ENCODE measurements at regions not wholly inside any gene's neighbourhood (a gene's known extent, or its start where the extent isn't known, plus 50 kb on each side); places are given as distances from the start of the nearest gene placed in this dataset.

DNA sequence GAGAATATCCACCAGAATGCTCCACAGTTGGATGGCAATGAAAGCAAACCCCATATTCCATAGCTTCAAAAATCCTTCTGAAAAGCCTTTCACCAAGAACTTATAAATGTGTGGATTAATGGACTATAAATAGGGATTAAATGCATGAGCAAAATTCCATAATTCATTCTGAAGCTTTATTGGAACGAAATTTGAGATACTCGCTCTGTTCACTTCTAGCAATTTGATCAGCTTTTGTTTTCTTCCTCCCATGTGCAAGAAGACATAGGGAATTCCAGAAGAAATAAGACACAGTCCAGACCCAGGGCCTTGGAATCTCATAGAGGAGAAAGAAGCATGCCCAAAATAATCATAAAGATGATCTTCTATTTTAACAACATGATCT, 285.9 kb upstream of the TMPO start:
- no peaks in the 10 kb centered on the region for H3K36me3 Mint-ChIP-seq (ENCODE audit: insufficient read depth in 1 of 3, low read depth in 3 of 3)
- H3K9me3 Mint-ChIP-seq = no peaks in the 10 kb centered on the region
- Histone ChIP-seq H3K27ac (ENCODE audit: insufficient read length, low read depth, low read length) (no peak overlapping the region), H3K79me1 (ENCODE audit: insufficient read depth, low read depth, low read length, poor library complexity, severe bottlenecking) (no peaks in the 10 kb centered on the region), H4K8ac (replicated peaks; ENCODE audit: insufficient read length, low read depth, low read length) (no peak overlapping the region), H3K9me3 (ENCODE audit: control insufficient read depth, low read depth, low read length) (no peaks in the 10 kb centered on the region), H2AFZ (ENCODE audit: low read length) (no peak overlapping the region), H2AK5ac (ENCODE audit: insufficient read length, low read length) (no peak overlapping the region), H4K20me1 (ENCODE audit: control insufficient read depth, insufficient read depth, insufficient read length) (no peaks in the 10 kb centered on the region), H3K4ac (ENCODE audit: low read depth, low read length) (no peak overlapping the region), H3K14ac (ENCODE audit: insufficient read depth, low read length) (no peak overlapping the region), H3K4me1 (ENCODE audit: insufficient read depth, low read length) (no peaks in the 10 kb centered on the region), H3K27me3 (ENCODE audit: insufficient read depth, low read length) (no peaks in the 10 kb centered on the region), H3K23me2 (ENCODE audit: insufficient read length, low read depth, low read length, poor library complexity, severe bottlenecking) (no peaks in the 10 kb centered on the region), H3K9ac (ENCODE audit: extremely low read depth, insufficient read length, low read length) (no peak overlapping the region), H4K91ac (ENCODE audit: insufficient read length, low read depth, low read length) (no peak overlapping the region), H2BK20ac (ENCODE audit: low read depth, low read length, poor library complexity, severe bottlenecking) (no peak overlapping the region), H3K79me2 (ENCODE audit: insufficient read depth, low read length) (no peaks in the 10 kb centered on the region), H3K4me2 (ENCODE audit: insufficient read depth, insufficient read length, low read length) (no peak overlapping the region), H4K5ac (ENCODE audit: insufficient read length, low read depth, low read length) (no peak overlapping the region), H3K56ac (ENCODE audit: insufficient read length, low read depth, low read length) (no peak overlapping the region), H3T11ph (ENCODE audit: low read length) (no peak overlapping the region), H3K23ac (ENCODE audit: insufficient read length, low read depth, low read length) (no peak overlapping the region), H2BK120ac (ENCODE audit: low read depth, low read length, poor library complexity, severe bottlenecking) (no peak overlapping the region), H2BK5ac (ENCODE audit: insufficient read length, low read length) (no peak overlapping the region), H2BK12ac (ENCODE audit: insufficient read length, low read depth, low read length) (no peak overlapping the region), H3K18ac (ENCODE audit: insufficient read length, low read depth, low read length) (no peak overlapping the region), H2BK15ac (ENCODE audit: low read depth, low read length) (no peak overlapping the region)
- no peak overlapping the region for H3K27ac Mint-ChIP-seq
- peaks cover 0 to 4% of the 10 kb centered on the region in 2 experiments; a peak in 2 of 4 replicates for H3K4me1 Mint-ChIP-seq
- DNase-seq = no peak
- WGBS (ENCODE audit: extremely low coverage, insufficient read length, low lambda C conversion rate) = no CpG with 5 or more reads among the region's 2 CpGs
- H3K4me3 Mint-ChIP-seq = no peak overlapping the region
- TF ChIP-seq, protein P1, sequence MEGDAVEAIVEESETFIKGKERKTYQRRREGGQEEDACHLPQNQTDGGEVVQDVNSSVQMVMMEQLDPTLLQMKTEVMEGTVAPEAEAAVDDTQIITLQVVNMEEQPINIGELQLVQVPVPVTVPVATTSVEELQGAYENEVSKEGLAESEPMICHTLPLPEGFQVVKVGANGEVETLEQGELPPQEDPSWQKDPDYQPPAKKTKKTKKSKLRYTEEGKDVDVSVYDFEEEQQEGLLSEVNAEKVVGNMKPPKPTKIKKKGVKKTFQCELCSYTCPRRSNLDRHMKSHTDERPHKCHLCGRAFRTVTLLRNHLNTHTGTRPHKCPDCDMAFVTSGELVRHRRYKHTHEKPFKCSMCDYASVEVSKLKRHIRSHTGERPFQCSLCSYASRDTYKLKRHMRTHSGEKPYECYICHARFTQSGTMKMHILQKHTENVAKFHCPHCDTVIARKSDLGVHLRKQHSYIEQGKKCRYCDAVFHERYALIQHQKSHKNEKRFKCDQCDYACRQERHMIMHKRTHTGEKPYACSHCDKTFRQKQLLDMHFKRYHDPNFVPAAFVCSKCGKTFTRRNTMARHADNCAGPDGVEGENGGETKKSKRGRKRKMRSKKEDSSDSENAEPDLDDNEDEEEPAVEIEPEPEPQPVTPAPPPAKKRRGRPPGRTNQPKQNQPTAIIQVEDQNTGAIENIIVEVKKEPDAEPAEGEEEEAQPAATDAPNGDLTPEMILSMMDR (conservative IDR thresholded peaks at IDR 0.05) = no peak
- H3K27me3 Mint-ChIP-seq (ENCODE audit: low read depth) = no peaks in the 10 kb centered on the region

Data from H9 (cell line).